Endodermal cell (in vitro differentiated cells): ENCODE measurements at regions not wholly inside any gene's neighbourhood (a gene's known extent, or its start where the extent isn't known, plus 50 kb on each side); places are given as distances from the start of the nearest gene placed in this dataset.
"Not testable (repeated sequence)": the region's sequence is repeated elsewhere in the genome, so short reads cannot be mapped to it uniquely, and the experiment has no call there.

Source experiments
- DNase-seq: peaks from one replicate; pipeline ENCODE4 v3.0.0-alpha.2; 2017
- H3K27ac ChIP-seq: 2 replicates; pipeline ENCODE4 v1.5.1; 2013; ENCODE audit warnings: mild to moderate bottlenecking, low read depth, low read length, moderate library complexity
- H3K27me3 ChIP-seq: 2 replicates; pipeline ENCODE4 v1.6.1; 2013; ENCODE audit warnings: mild to moderate bottlenecking, low read length, moderate library complexity; ENCODE audit not compliant: insufficient read depth, control insufficient read depth, poor library complexity, severe bottlenecking
- H3K36me3 ChIP-seq: 2 replicates; pipeline ENCODE4 v1.7.0; 2013; ENCODE audit warnings: mild to moderate bottlenecking, low read length, moderate library complexity; ENCODE audit not compliant: control insufficient read depth, insufficient read depth
- H3K4me1 ChIP-seq: one replicate; pipeline ENCODE4 v1.7.0; 2013; ENCODE audit warnings: low read length; ENCODE audit not compliant: control insufficient read depth, insufficient read depth
- H3K4me3 ChIP-seq: 2 replicates; pipeline ENCODE4 v1.5.1; 2013; ENCODE audit warnings: mild to moderate bottlenecking, low read length, moderate library complexity
- H3K9ac ChIP-seq: 2 replicates; pipeline ENCODE4 v1.6.1; 2013; ENCODE audit warnings: mild to moderate bottlenecking, low read length, moderate library complexity; ENCODE audit not compliant: poor library complexity, severe bottlenecking; ENCODE audit errors: extremely low read depth
- H3K9me3 ChIP-seq: 2 replicates; pipeline ENCODE4 v1.6.1; 2013; ENCODE audit warnings: mild to moderate bottlenecking, low read length, moderate library complexity; ENCODE audit not compliant: control insufficient read depth
- H3K27ac Mint-ChIP-seq: 2 replicates; pipeline ENCODE4 v1.8.0; 2020; ENCODE audit warnings: mixed read lengths
- H3K27me3 Mint-ChIP-seq: 2 replicates; pipeline ENCODE4 v1.8.0; 2021; ENCODE audit warnings: mild to moderate bottlenecking, mixed read lengths; ENCODE audit not compliant: insufficient read depth
- H3K36me3 Mint-ChIP-seq: 2 replicates; pipeline ENCODE4 v1.8.0; 2020; ENCODE audit warnings: low read depth, mixed read lengths
- H3K4me1 Mint-ChIP-seq: 2 replicates; pipeline ENCODE4 v1.8.0; 2020; ENCODE audit warnings: mixed read lengths
- H3K4me3 Mint-ChIP-seq: 2 replicates; pipeline ENCODE4 v1.8.0; 2020; ENCODE audit warnings: mild to moderate bottlenecking, moderate library complexity, mixed read lengths
- H3K9me3 Mint-ChIP-seq: 2 replicates; pipeline ENCODE4 v1.8.0; 2020; ENCODE audit warnings: mild to moderate bottlenecking, mixed read lengths
- CTCF ChIP-seq: fragments of 200-600 bp; sonication (generic); conservative IDR thresholded peaks from 2 replicates; pipeline ENCODE4 v1.5.0; 2021; ENCODE audit warnings: antibody characterized with exemption, mild to moderate bottlenecking
- WGBS, 2 experiments: methylation state at CpG; one replicate each; pipeline versions ENCODE4 v1.1.5 to v1.1.7; 2013; ENCODE audit warnings: missing lambda C conversion rate in 2 of 2, mixed read lengths in 1 of 2; ENCODE audit not compliant: insufficient coverage in 1 of 2, insufficient read length in 1 of 2; 5-methylcytosine and 5-hydroxymethylcytosine counted together

- 89 to 90% methylated on average over 2 to 3 of the region's 3 CpGs for WGBS, 2 experiments
- no peak overlapping the region for H3K4me3 ChIP-seq
- H3K27me3 Mint-ChIP-seq = no peaks in the 10 kb centered on the region
- TF ChIP-seq CTCF = no peak
- no peak overlapping the region for H3K27ac Mint-ChIP-seq
- no peak overlapping the region for H3K9ac ChIP-seq
- H3K27ac ChIP-seq = no peak overlapping the region
- no peak overlapping the region for H3K4me3 Mint-ChIP-seq
- H3K27me3 ChIP-seq = no peaks in the 10 kb centered on the region
- no peaks in the 10 kb centered on the region for H3K36me3 Mint-ChIP-seq
- H3K9me3 ChIP-seq = no peaks in the 10 kb centered on the region
- peaks cover 7% of the 10 kb centered on the region for H3K4me1 ChIP-seq
- peaks cover 25% of the 10 kb centered on the region for H3K4me1 Mint-ChIP-seq
- H3K9me3 Mint-ChIP-seq = no peaks in the 10 kb centered on the region
- DNase-seq = no peak
- H3K36me3 ChIP-seq = no peaks in the 10 kb centered on the region
Observed at GRCh38 chr21:38999161-38999560, 184.1 kb downstream of the PSMG1 start.

- not testable (repeated sequence) for H3K9ac ChIP-seq, H3K4me3 ChIP-seq, H3K27ac Mint-ChIP-seq, H3K9me3 ChIP-seq, H3K27me3 ChIP-seq, H3K4me3 Mint-ChIP-seq, H3K27me3 Mint-ChIP-seq, H3K27ac ChIP-seq, H3K36me3 Mint-ChIP-seq, H3K9me3 Mint-ChIP-seq, H3K4me1 ChIP-seq, DNase-seq, H3K36me3 ChIP-seq
- peaks cover 30% of the 10 kb centered on the region for H3K4me1 Mint-ChIP-seq
- WGBS, 2 experiments = 92 to 96% methylated on average over 5 to 6 of the region's 7 CpGs
Observed at GRCh38 chr21:38998281-38998680, 185.0 kb downstream of the PSMG1 start.

DNA sequence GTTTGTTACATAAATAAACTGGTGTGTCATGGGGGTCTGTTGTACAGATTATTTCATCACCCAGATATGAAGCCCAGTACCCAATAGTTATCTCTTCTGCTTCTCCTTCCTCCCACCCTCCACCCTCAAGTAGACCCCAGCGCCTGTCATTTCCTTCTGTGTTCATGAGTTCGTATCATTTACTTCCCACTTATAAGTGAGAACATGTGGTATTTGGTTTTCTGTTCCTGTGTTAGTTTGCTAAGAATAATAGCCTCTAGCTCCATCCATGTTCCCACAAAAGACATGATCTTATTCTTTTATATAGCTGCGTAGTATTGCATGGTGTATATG is 185.4 kb downstream of the PSMG1 start:
- not testable (repeated sequence) for H3K27ac ChIP-seq, H3K27me3 ChIP-seq, H3K27me3 Mint-ChIP-seq, H3K9me3 ChIP-seq, H3K36me3 Mint-ChIP-seq, H3K4me3 Mint-ChIP-seq, H3K4me1 ChIP-seq, H3K27ac Mint-ChIP-seq, H3K4me3 ChIP-seq, H3K9ac ChIP-seq, H3K36me3 ChIP-seq, H3K9me3 Mint-ChIP-seq, DNase-seq
- 90% methylated on average over 1 to 2 of the region's 3 CpGs for WGBS, 2 experiments
- H3K4me1 Mint-ChIP-seq = peaks cover 31% of the 10 kb centered on the region

- no peak overlapping the region for H3K9ac ChIP-seq
- no peak overlapping the region for H3K4me3 ChIP-seq
- no peaks in the 10 kb centered on the region for H3K36me3 Mint-ChIP-seq
- H3K27ac Mint-ChIP-seq = no peak overlapping the region
- H3K36me3 ChIP-seq = no peaks in the 10 kb centered on the region
- H3K27me3 ChIP-seq = no peaks in the 10 kb centered on the region
- no peak overlapping the region for H3K4me3 Mint-ChIP-seq
- H3K4me1 Mint-ChIP-seq = peaks cover 36% of the 10 kb centered on the region
- DNase-seq = no peak
- H3K27me3 Mint-ChIP-seq = no peaks in the 10 kb centered on the region
- no peak overlapping the region for H3K27ac ChIP-seq
- H3K4me1 ChIP-seq = peaks cover 7% of the 10 kb centered on the region
- no peaks in the 10 kb centered on the region for H3K9me3 ChIP-seq
- WGBS, 2 experiments = 85 to 86% methylated on average over 5 to 9 of the region's 10 CpGs
- no peaks in the 10 kb centered on the region for H3K9me3 Mint-ChIP-seq
- no peak for TF ChIP-seq CTCF
Observed at GRCh38 chr21:38997051-38997842, 186.0 kb downstream of the PSMG1 start.
